Memory B cell (primary cell): ENCODE measurements at regions not wholly inside any gene's neighbourhood (a gene's known extent, or its start where the extent isn't known, plus 50 kb on each side); places are given as distances from the start of the nearest gene placed in this dataset.

ENCODE experiments used
- ATAC-seq: fragments of 150-1000 bp; cut with Tn5 transposase; 2 replicates; pipeline ENCODE4 v1.10.0; 2021; ENCODE audit warnings: low read depth, mild to moderate bottlenecking, moderate library complexity
- DNase-seq, 2 donors: peaks; one replicate each; pipeline ENCODE4 v3.0.0; 2022; ENCODE audit warnings: low spot score in 2 of 2
- H3K27ac Mint-ChIP-seq: one replicate; pipeline ENCODE4 v1.8.0; 2022; ENCODE audit warnings: mild to moderate bottlenecking, moderate library complexity, mixed read lengths
- H3K27me3 Mint-ChIP-seq: one replicate; pipeline ENCODE4 v1.8.0; 2022; ENCODE audit warnings: mixed read lengths
- H3K36me3 Mint-ChIP-seq: one replicate; pipeline ENCODE4 v1.8.0; 2022; ENCODE audit warnings: mild to moderate bottlenecking, mixed read lengths
- H3K4me1 Mint-ChIP-seq: one replicate; pipeline ENCODE4 v1.8.0; 2022; ENCODE audit warnings: mixed read lengths
- H3K4me3 Mint-ChIP-seq: one replicate; pipeline ENCODE4 v1.8.0; 2022; ENCODE audit warnings: mild to moderate bottlenecking, moderate library complexity, mixed read lengths
- H3K9me3 Mint-ChIP-seq: one replicate; pipeline ENCODE4 v1.8.0; 2022; ENCODE audit warnings: mixed read lengths

DNA sequence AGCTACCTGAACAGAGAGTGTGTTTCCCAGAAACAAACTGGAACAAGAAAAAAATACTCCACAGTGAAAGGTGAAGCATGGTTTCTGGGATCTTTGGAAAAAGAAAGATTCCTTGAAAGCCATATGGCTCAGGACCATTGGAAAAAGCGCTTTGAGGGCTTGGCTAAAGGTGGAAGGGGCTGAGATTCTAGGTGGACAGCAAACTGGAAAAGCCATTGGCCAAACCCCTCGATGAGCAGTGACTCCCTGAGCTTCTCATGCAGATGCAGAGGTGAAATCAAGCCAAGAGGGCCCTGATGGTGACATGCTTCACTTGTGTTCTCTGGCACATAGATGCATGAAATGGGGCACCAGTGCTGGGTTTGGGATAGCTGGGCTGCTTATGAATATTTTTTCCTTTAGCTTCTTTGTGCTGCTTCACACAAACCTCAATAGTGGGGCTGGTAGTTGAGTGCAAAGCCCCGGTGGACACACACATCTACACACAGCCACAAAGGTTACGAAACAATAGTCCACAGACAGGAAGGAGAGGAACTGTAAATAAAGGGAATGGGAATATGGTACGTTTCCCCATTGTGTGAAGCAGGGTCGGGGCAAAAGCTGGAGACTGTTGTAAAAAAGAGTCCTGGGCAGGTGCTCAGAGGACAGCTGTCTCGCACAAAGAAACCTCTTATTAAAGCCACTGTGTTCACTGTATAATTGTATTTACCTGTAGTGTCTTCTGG is 117.8 kb downstream of the FOXA2 start:
- Mint-ChIP-seq H3K27me3 (peaks cover 1% of the 10 kb centered on the region), H3K36me3 (no peaks in the 10 kb centered on the region)

DNA sequence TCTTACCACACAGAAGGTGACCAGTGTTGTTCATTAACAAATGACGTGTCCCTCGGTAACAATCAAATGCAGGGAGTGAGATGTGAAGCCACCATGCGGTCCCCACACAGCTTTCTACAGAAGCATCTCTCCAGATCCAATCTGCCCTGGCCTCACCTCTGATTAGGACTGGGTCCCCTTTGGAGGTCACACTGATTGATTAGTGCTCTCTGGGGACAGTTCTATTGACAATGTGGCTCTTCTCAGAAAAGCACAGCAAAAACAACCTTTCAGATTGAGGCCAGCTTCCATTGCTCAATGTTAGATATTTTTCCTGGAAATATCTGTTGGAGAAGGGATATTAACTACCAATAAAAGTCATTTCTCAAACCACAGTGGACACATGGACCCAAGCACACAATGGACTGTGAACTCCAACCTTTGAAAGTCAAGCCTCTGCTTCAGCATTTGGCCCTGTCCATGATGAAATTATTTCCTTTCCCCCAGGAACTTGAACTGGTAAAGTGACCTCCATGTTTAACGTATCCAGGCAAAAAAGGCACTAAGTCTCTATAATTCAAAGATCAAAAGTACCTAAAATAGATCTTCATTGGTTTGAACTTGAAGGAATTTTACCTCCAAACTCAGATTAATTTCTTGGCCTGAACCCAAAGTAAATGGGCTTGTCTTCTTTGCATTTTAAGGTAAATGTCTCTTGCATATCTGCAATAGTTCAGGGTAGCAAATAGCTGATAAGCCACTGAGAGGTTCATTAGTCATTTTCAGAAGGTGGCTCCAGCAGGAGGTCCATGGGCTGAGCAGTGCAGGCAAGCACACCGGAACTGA is 118.5 kb downstream of the FOXA2 start:
- H3K4me3 Mint-ChIP-seq = no peak overlapping the region
- no peaks in the 10 kb centered on the region for H3K36me3 Mint-ChIP-seq
- no peaks in the 10 kb centered on the region for H3K9me3 Mint-ChIP-seq
- H3K27ac Mint-ChIP-seq = no peak overlapping the region
- no peaks in the 10 kb centered on the region for H3K4me1 Mint-ChIP-seq
- H3K27me3 Mint-ChIP-seq = peaks cover 1% of the 10 kb centered on the region
- no peak for DNase-seq
- no peak for ATAC-seq

More for the DNA sequence above, 117.8 kb downstream of the FOXA2 start:
- no peaks in the 10 kb centered on the region for H3K4me1 Mint-ChIP-seq
- H3K9me3 Mint-ChIP-seq = no peaks in the 10 kb centered on the region
- no peak for ATAC-seq
- no peak overlapping the region for H3K4me3 Mint-ChIP-seq
- no peak overlapping the region for H3K27ac Mint-ChIP-seq
- DNase-seq = no peak

- Mint-ChIP-seq H3K36me3 (no peaks in the 10 kb centered on the region), H3K9me3 (no peaks in the 10 kb centered on the region), H3K27ac (no peak overlapping the region), H3K4me3 (no peak overlapping the region), H3K4me1 (no peaks in the 10 kb centered on the region), H3K27me3 (peaks cover 1% of the 10 kb centered on the region)
- DNase-seq (no peak), ATAC-seq (no peak)
These were observed 119.9 kb downstream of the FOXA2 start for GRCh38 chr20:22464312-22465003.

DNA sequence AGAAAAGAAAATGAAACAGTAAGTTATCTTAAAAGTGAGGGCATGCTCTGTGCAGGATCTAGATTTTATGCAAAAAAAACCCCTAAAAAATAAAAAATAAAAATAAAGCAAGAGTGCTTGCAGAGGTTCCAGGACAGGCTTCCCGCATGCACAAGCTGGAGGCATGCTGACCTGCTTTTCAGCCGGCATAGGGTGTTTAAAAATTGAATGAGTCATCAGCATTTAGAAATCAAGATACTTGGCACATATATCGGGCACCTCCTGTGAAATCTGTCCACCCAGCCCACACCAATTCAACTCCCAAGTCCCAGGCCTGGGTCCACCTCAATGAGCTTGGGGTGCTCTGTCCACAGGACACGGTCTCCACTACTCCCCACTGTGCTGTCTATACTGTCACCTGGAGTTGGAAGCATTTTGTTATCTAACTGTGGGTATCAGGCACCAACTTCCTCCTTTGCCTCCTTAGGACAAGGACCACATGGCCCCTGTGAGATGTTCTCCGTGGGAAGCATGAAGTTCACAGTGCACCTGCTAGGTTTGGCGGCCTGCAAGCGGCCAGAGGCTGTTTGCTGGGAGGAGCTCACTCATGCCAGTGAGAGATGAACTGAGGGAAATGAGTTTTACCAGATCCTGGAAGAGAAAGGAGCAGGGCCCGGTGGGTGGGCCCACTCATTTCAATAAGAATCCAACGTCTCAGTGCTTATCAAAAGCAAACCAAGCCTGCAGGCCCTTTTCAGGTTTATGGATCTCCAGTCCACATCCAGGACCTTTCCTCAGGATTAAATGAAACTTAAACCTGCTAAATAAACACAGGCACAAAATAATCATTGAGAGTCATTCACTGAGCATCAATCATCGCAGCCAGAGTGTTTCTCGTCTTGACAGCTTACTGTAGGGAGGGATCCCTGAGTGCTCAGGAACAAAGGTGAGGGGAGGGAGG is 121.1 kb downstream of the FOXA2 start:
- Mint-ChIP-seq H3K4me3 (no peak overlapping the region), H3K36me3 (no peaks in the 10 kb centered on the region), H3K9me3 (no peaks in the 10 kb centered on the region), H3K27ac (no peak overlapping the region), H3K27me3 (peaks cover 1% of the 10 kb centered on the region), H3K4me1 (no peaks in the 10 kb centered on the region)
- ATAC-seq = no peak
- no peak for DNase-seq

DNA sequence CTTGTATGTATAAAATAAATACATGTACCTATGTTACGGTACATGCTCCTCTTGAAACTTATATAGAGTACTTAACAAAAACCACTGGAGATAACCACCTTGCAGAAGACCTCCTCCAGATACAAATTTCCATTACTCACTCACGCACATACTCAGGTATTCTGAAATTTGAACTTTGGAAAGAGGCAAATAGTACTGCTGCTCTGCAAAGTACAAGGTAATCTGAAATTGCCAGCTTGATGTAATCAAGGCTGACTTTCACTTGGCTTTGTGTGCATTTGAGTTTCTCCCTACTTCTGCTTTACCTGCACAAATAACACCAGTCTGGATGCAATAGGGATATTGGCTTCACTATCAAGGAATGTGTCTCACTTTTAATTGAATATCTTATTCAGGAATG is 123.6 kb downstream of the FOXA2 start:
- no peaks in the 10 kb centered on the region for H3K36me3 Mint-ChIP-seq
- H3K27ac Mint-ChIP-seq = no peak overlapping the region
- H3K4me3 Mint-ChIP-seq = no peak overlapping the region
- DNase-seq (no peak), ATAC-seq (no peak)
- no peaks in the 10 kb centered on the region for H3K4me1 Mint-ChIP-seq
- no peaks in the 10 kb centered on the region for H3K9me3 Mint-ChIP-seq
- H3K27me3 Mint-ChIP-seq = no peaks in the 10 kb centered on the region

DNA sequence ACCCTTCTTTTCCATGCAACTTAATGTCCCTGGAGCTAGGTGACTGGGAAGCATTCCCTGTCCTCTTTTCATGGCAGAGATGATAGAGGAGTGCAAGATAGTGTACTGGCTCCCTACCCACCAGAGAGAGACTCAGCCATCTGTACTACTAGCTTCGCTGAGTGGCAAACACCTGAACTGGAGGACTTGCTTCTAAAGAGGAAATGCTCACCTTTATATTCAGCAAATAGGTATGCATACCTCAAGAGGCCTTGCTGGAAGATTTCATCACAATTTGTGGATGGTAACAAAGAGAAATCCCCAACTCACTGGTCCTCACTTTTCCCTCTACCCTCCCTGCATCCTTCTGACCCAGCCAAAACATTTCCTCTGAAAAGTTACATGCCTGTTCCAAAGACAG is 124.1 kb downstream of the FOXA2 start:
- no peak for ATAC-seq
- no peaks in the 10 kb centered on the region for H3K9me3 Mint-ChIP-seq
- H3K27me3 Mint-ChIP-seq = no peaks in the 10 kb centered on the region

DNA sequence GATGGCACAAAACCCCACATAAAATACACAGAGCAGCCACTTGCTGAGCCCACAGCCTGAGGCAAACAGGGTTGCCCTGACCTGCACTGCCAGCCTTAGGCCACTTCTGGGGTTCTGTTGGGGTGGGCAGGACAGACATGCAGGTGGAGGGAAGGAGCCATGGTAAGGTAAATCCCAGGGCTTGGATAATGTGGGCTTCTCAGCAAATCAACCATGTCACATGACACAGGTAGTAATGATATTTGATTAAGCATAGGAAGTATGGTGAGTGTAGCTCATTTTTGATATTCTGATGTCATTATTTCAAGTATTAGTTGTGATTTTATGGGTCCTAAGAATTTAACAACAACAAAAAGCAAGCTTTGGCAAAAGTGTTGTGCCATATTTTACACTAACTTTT is 124.6 kb downstream of the FOXA2 start:
- Mint-ChIP-seq H3K27ac (no peak overlapping the region), H3K27me3 (no peaks in the 10 kb centered on the region), H3K36me3 (no peaks in the 10 kb centered on the region), H3K9me3 (no peaks in the 10 kb centered on the region), H3K4me1 (no peaks in the 10 kb centered on the region), H3K4me3 (no peak overlapping the region)
- DNase-seq (no peak), ATAC-seq (no peak)

More for the DNA sequence above, 124.1 kb downstream of the FOXA2 start:
- Mint-ChIP-seq H3K4me1 (no peaks in the 10 kb centered on the region), H3K4me3 (no peak overlapping the region), H3K36me3 (no peaks in the 10 kb centered on the region), H3K27ac (no peak overlapping the region)
- DNase-seq = no peak

- no peak overlapping the region for H3K27ac Mint-ChIP-seq
These were observed 128.3 kb downstream of the FOXA2 start for GRCh38 chr20:22456109-22456508.

GRCh38 chr20:22455259-22455658 is 129.1 kb downstream of the FOXA2 start:
- Mint-ChIP-seq H3K36me3 (no peaks in the 10 kb centered on the region), H3K4me1 (no peaks in the 10 kb centered on the region), H3K27me3 (no peaks in the 10 kb centered on the region), H3K27ac (no peak overlapping the region), H3K9me3 (no peaks in the 10 kb centered on the region), H3K4me3 (no peak overlapping the region)
- no peak for DNase-seq
- ATAC-seq = no peak

More at GRCh38 chr20:22456109-22456508, 128.3 kb downstream of the FOXA2 start:
- no peaks in the 10 kb centered on the region for H3K9me3 Mint-ChIP-seq
- H3K4me1 Mint-ChIP-seq = no peaks in the 10 kb centered on the region
- ATAC-seq (no peak), DNase-seq (no peak)
- H3K27me3 Mint-ChIP-seq = no peaks in the 10 kb centered on the region
- no peak overlapping the region for H3K4me3 Mint-ChIP-seq
- no peaks in the 10 kb centered on the region for H3K36me3 Mint-ChIP-seq

DNA sequence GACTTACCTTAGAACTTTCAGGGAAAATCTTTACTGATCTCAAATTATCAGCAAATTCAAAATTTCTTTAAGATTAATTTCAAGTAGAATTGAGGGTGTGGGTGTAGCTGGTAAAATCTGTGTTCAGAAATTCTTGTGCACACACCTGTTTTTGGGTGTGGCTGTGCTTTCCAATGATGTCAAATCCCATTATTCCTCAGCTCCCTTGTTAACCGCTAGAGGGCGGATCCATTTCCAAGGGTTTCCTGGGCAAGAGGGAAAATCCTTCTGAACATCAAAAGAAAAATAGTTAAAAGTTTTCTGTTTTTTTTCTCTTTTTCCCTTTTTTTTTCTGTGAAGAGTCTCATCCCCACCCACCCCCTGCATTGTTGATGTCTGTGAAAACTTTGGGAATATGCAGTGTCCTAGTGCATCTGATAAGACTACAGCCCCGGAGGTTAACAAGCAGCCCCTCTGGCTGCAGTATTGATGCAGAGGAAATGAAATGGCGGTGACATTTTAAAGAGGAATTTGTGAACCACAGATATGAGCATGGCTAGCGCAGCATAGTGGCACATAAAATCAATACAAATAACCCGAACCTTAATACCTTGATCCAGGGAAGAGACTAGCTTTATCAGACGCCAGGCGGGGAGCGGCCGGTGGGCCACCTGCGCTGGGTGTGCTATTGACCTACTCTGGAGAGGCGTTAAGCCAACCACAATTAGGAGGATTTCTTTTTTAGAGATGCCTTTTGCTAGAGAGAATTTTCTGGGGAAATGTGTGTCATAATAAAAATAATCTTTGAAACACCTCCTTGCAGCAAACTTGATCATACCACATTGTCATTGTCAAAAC is 130.9 kb downstream of the FOXA2 start:
- H3K27me3 Mint-ChIP-seq = no peaks in the 10 kb centered on the region
- H3K27ac Mint-ChIP-seq = no peak overlapping the region
- DNase-seq = no peak
- no peaks in the 10 kb centered on the region for H3K4me1 Mint-ChIP-seq
- H3K9me3 Mint-ChIP-seq = no peaks in the 10 kb centered on the region
- H3K4me3 Mint-ChIP-seq = no peak overlapping the region
- no peak for ATAC-seq
- no peaks in the 10 kb centered on the region for H3K36me3 Mint-ChIP-seq

- DNase-seq = no peak
- no peaks in the 10 kb centered on the region for H3K36me3 Mint-ChIP-seq
- no peaks in the 10 kb centered on the region for H3K4me1 Mint-ChIP-seq
These were observed 131.8 kb downstream of the FOXA2 start for GRCh38 chr20:22452442-22453011.

GRCh38 chr20:22450537-22450936 is 133.8 kb downstream of the FOXA2 start:
- no peaks in the 10 kb centered on the region for H3K27me3 Mint-ChIP-seq
- H3K4me3 Mint-ChIP-seq = no peak overlapping the region
- no peaks in the 10 kb centered on the region for H3K4me1 Mint-ChIP-seq
- no peak for ATAC-seq
- no peak overlapping the region for H3K27ac Mint-ChIP-seq
- DNase-seq = no peak
- H3K9me3 Mint-ChIP-seq = peaks cover under 1% of the 10 kb centered on the region
- no peaks in the 10 kb centered on the region for H3K36me3 Mint-ChIP-seq

More at GRCh38 chr20:22452442-22453011, 131.8 kb downstream of the FOXA2 start:
- ATAC-seq = no peak
- H3K4me3 Mint-ChIP-seq = no peak overlapping the region
- no peaks in the 10 kb centered on the region for H3K9me3 Mint-ChIP-seq
- H3K27me3 Mint-ChIP-seq = no peaks in the 10 kb centered on the region
- no peak overlapping the region for H3K27ac Mint-ChIP-seq
